SKM-1 (cell line): ENCODE measurements at regions not wholly inside any gene's neighbourhood (a gene's known extent, or its start where the extent isn't known, plus 50 kb on each side); places are given as distances from the start of the nearest gene placed in this dataset.
"Not testable (repeated sequence)": the region's sequence is repeated elsewhere in the genome, so short reads cannot be mapped to it uniquely, and the experiment has no call there.

Source experiments
- DNase-seq: peaks from one replicate; lab custom pipeline; 2025; ENCODE audit not compliant: unreplicated experiment; lab: John Stamatoyannopoulos, UW

- DNase-seq, result no peak
Observed at GRCh38 chr2:31813016-31813415, 197.8 kb downstream of the MEMO1 start.

- peak; percentile 54 for DNase-seq
Observed at GRCh38 chr2:31812051-31812798, 198.6 kb downstream of the MEMO1 start.

- no peak for DNase-seq
Observed at GRCh38 chr2:31811482-31811881, 199.3 kb downstream of the MEMO1 start.

DNA sequence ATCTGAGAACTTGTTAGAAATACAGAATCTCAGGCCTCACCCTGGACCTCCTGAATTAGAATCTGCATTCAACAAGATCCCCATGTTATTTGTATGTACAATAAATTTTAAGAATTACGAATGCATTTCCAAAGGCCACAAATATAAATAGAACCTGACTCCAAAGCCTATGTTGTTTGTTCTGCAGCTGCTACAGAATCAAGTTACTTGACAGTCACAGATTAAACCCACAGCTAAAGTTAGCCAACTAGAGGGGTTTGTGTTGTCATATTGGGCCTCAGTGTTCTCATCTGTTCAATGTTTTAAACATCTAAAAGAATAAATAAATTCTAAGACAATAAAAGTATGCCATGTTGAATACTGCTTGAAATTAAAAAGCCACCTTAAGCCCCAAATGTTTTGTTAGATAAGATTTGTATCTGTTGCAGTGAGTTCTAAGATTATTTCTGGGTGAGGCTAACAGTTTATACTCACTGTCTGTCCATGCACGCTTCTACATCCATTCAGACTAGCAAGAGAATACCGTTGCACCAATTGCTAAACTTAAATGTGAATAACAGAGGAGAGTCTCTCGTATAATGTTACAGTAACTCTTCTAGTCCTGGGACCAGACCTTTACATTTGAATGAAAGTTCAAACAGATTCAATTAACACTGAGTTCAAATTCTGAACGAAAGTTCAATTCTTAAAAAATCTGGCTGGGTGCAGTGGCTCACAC is 200.4 kb downstream of the MEMO1 start:
- no peak for DNase-seq

DNA sequence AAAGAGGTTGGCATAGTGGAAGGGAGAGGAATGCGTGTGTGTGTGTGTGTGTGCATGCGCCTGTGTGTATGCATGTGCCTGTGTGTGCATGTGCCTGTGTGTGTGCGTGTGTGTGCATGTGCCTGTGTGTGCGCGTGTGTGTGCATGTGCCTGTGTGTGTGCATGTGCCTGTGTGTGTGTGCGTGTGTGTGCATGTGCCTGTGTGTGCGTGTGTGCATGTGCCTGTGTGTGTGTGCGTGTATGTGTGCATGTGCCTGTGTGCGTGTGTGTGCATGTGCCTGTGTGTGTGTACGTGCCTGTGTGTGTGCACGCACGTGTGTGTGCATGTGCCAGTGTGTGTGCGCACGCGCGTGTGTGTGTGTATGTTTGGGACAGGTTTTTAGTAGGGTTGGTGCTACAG is 205.1 kb downstream of the MEMO1 start:
- DNase-seq, result no peak

GRCh38 chr2:31803481-31804153 is 207.2 kb downstream of the MEMO1 start:
- not testable (repeated sequence) for DNase-seq

- no peak for DNase-seq
Observed at GRCh38 chr2:31802711-31803110, 208.1 kb downstream of the MEMO1 start.

DNA sequence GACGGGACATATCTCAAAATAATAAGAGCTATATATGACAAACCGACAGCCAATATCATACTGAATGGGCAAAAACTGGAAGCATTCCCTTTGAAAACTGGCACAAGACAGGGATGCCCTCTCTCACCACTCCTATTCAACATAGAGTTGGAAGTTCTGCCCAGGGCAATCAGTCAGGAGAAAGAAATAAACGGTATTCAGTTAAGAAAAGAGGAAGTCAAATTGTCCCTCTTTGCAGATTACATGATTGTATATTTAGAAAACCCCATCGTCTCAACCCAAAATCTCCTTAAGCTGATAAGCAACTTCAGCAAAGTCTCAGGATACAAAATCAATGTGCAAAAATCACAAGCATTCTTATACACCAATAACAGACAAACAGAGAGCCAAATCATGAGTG is 211.5 kb downstream of the MEMO1 start:
- not testable (repeated sequence) for DNase-seq

DNA sequence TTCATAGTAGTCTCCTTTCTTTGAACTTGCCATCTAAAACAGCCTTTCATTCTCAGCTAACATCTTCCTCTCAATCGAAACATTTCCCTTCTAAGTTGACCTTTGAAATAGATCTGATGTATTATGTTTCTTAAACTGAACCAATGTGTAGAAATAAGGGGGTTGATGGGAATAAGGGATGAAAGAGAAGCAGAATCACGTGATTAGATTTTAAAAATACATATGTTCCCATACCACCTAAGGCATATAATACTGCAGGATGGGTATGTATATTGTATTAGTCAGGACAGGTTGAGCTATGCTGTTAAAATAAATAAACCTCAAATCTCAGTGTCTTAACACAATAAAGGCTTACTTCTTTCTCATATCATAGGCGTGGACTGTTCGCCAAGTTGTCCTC is 207.5 kb upstream of the SRD5A2 start:
- no peak for DNase-seq

GRCh38 chr2:31785876-31786275 is 205.1 kb upstream of the SRD5A2 start:
- DNase-seq, result no peak

GRCh38 chr2:31784868-31785267 is 204.1 kb upstream of the SRD5A2 start:
- DNase-seq, result no peak

- DNase-seq, result not testable (repeated sequence)
Observed at GRCh38 chr2:31783446-31784091, 202.8 kb upstream of the SRD5A2 start.

GRCh38 chr2:31778153-31778552 is 197.4 kb upstream of the SRD5A2 start:
- DNase-seq, result no peak

GRCh38 chr2:31770741-31771140 is 190.0 kb upstream of the SRD5A2 start:
- DNase-seq, result no peak

GRCh38 chr2:31765078-31765945 is 184.6 kb upstream of the SRD5A2 start:
- no peak for DNase-seq

- no peak for DNase-seq
Observed at GRCh38 chr2:31764169-31764568, 183.4 kb upstream of the SRD5A2 start.

DNA sequence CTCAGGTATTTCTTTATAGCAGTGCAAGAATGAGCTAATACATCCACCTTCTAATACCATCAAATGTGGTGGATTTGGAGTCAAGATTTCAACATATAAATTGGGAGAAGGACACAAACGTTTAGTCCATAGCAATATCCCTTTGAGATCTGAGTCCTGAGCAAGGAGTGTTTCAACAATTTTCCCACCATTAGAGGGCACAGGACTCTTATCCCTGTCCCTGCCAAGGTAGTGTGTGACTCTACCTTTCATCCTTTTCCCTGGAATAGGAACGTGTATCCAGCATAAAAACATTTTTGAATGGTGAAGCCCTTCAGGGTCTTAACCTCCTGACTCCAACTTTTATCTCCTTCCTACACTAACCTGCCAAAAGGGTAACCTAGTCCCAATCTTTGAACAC is 181.3 kb upstream of the SRD5A2 start:
- no peak for DNase-seq

GRCh38 chr2:31757351-31757750 is 176.6 kb upstream of the SRD5A2 start:
- DNase-seq, result not testable (repeated sequence)

- not testable (repeated sequence) for DNase-seq
Observed at GRCh38 chr2:31748746-31749145, 168.0 kb upstream of the SRD5A2 start.

DNA sequence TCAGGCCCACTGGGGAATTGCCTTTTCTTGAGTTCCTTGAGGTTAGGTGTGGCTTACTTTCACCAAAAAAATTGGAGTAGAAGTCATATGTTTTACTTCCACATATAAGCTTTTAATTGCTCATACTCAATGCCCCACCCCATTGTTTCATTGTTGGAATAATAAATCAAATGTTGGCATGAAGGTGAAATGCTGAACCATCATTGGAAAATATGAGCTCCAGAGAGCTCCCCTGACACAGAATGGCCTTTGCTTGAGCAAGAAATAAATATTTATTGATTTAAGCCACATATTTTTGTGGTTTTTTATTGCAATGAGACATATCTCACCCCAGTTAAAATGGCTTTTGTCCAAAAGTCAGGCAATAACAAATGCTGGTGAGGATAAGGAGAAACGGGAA is 167.3 kb upstream of the SRD5A2 start:
- no peak for DNase-seq

GRCh38 chr2:31739161-31739560 is 158.4 kb upstream of the SRD5A2 start:
- no peak for DNase-seq
